ENCODE measurements at regions not wholly inside any gene's neighbourhood (a gene's known extent, or its start where the extent isn't known, plus 50 kb on each side); places are given as distances from the start of the nearest gene placed in this dataset.

DNA sequence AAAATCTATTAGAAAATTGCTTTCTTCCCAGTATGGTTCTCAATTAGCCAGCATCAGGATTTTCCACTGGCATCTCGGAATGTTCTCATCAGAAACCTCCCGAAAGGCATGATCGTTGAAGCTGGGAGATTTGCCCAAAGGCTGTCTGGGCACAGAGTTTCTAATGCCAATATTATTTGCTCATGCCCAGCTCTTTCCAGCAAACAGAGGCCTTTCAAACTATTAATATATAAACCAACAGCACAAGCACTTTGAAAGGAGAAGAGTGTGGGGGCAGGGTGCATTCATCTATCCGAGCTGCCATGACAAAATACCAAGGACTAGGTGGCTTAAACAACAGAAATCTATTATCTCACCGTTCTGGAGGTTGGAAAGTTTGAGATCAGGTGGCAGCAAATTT, 88.3 kb upstream of the MSX1 start:
- Histone ChIP-seq H3K23ac (ENCODE audit: low read length) (no peak overlapping the region), H3K27ac (ENCODE audit: low read depth, low read length) (no peak overlapping the region), H3K56ac (ENCODE audit: low read length) (no peak overlapping the region), H3K4me1 (ENCODE audit: control insufficient read depth, low read depth, low read length) (peaks cover 2% of the 10 kb centered on the region), H3K4ac (ENCODE audit: low read depth, low read length) (no peak overlapping the region), H4K8ac (ENCODE audit: low read depth, low read length) (no peak overlapping the region), H3K9ac (ENCODE audit: low read length) (no peak overlapping the region), H2AK5ac (ENCODE audit: low read length) (no peak overlapping the region), H3K27me3 (ENCODE audit: insufficient read depth, low read length, poor library complexity) (no peaks in the 10 kb centered on the region), H3K79me2 (ENCODE audit: control insufficient read depth, insufficient read depth, low read length) (no peaks in the 10 kb centered on the region), H2BK5ac (ENCODE audit: low read length) (no peak overlapping the region), H3K36me3 (ENCODE audit: control insufficient read depth, insufficient read depth, low read length) (no peaks in the 10 kb centered on the region), H3K79me1 (ENCODE audit: low read length) (no peaks in the 10 kb centered on the region), H2BK15ac (replicated peaks; ENCODE audit: low read depth) (no peak overlapping the region), H3K4me3 (ENCODE audit: low read length) (no peak overlapping the region), H3K18ac (ENCODE audit: low read length) (no peak overlapping the region), H4K5ac (ENCODE audit: low read length) (no peak overlapping the region), H3K4me2 (ENCODE audit: low read length) (no peak overlapping the region), H2BK120ac (ENCODE audit: low read depth, low read length) (no peak overlapping the region)
- no CpG with 5 or more reads among the region's 5 CpGs for WGBS (ENCODE audit: extremely low coverage, insufficient coverage, low lambda C conversion rate)
- no peak for DNase-seq

DNA sequence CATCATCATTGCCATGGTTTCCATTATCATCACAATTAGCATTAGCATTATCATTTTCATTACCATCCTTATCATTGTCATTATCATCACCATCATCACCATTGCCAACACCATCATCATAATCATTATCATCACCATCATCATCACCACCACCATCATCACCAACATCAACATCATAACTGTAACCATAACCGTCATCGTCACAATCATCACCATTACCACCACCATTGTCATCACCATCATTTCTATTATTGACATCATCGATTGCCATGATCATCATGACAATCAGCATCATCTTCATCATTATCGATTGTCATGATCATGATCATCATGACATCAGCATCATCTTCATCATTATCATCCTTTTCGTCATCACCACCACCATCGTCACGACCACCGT, 88.9 kb upstream of the MSX1 start:
- no peak overlapping the region for H3K23ac ChIP-seq (ENCODE audit: low read length)
- no peaks in the 10 kb centered on the region for H3K79me1 ChIP-seq (ENCODE audit: low read length)
- no peak overlapping the region for H2AK5ac ChIP-seq (ENCODE audit: low read length)
- no peak overlapping the region for H2BK120ac ChIP-seq (ENCODE audit: low read depth, low read length)
- no peak overlapping the region for H3K4me2 ChIP-seq (ENCODE audit: low read length)
- H4K5ac ChIP-seq (ENCODE audit: low read length): no peak overlapping the region
- no peak overlapping the region for H3K27ac ChIP-seq (ENCODE audit: low read depth, low read length)
- WGBS (ENCODE audit: extremely low coverage, insufficient coverage, low lambda C conversion rate): 100% methylated on average over 6 of the region's 8 CpGs
- no peak for DNase-seq
- H3K56ac ChIP-seq (ENCODE audit: low read length): no peak overlapping the region
- H2BK15ac ChIP-seq (replicated peaks; ENCODE audit: low read depth): no peak overlapping the region
- H3K4me1 ChIP-seq (ENCODE audit: control insufficient read depth, low read depth, low read length): peaks cover 6% of the 10 kb centered on the region
- H3K18ac ChIP-seq (ENCODE audit: low read length): no peak overlapping the region
- no peak overlapping the region for H4K8ac ChIP-seq (ENCODE audit: low read depth, low read length)
- no peaks in the 10 kb centered on the region for H3K36me3 ChIP-seq (ENCODE audit: control insufficient read depth, insufficient read depth, low read length)
- H2BK5ac ChIP-seq (ENCODE audit: low read length): no peak overlapping the region
- no peak overlapping the region for H3K4me3 ChIP-seq (ENCODE audit: low read length)
- H3K9ac ChIP-seq (ENCODE audit: low read length): no peak overlapping the region
- no peak overlapping the region for H3K4ac ChIP-seq (ENCODE audit: low read depth, low read length)
- H3K27me3 ChIP-seq (ENCODE audit: insufficient read depth, low read length, poor library complexity): no peaks in the 10 kb centered on the region
- H3K79me2 ChIP-seq (ENCODE audit: control insufficient read depth, insufficient read depth, low read length): no peaks in the 10 kb centered on the region

DNA sequence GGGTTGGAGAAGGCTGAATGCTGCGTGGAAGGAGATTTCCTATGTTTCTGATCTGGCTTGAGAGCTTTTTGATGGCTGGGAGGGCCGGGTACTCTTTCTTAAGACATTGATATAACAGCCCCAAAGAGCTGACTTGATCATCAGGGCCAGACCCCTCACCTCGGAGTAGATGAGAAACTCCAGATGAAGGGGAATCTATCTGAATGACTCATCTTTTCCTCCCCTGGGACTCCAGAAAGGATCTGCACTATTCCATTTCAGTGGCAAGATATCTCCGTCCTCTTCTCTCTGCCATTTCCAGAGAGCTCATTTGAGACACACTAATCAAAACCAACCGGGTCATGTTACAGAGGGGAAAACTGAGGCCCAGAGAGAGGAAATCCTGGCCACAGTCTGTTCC, 92.9 kb upstream of the MSX1 start:
- H3K23ac ChIP-seq (ENCODE audit: low read length): no peak overlapping the region

DNA sequence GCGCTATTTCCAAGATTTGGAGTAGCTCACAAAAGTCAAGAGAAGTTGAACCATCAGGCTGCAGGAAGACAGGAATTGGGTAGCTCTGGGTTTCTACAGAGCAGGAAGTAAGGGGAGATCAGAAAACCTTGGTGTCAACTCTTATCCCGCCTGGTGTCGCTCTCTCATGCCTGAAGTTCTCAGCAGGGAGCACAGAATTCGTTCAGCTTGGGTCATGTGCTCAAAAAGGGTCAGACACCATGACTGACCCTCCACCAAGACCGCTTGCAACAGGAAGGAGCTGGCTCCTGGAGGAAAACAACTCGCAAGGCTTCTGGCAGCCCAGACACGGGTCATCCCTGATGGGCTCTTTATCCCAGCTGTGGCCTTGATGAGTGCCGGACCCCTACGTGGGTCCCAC, 93.7 kb upstream of the MSX1 start:
- no peaks in the 10 kb centered on the region for H3K27me3 ChIP-seq (ENCODE audit: insufficient read depth, low read length, poor library complexity)
- WGBS (ENCODE audit: extremely low coverage, insufficient coverage, low lambda C conversion rate): no CpG with 5 or more reads among the region's 9 CpGs
- peaks cover 29% of the 10 kb centered on the region for H3K4me1 ChIP-seq (ENCODE audit: control insufficient read depth, low read depth, low read length)
- no peaks in the 10 kb centered on the region for H3K79me2 ChIP-seq (ENCODE audit: control insufficient read depth, insufficient read depth, low read length)
- H3K4me3 ChIP-seq (ENCODE audit: low read length): no peak overlapping the region
- H3K36me3 ChIP-seq (ENCODE audit: control insufficient read depth, insufficient read depth, low read length): no peaks in the 10 kb centered on the region
- no peak overlapping the region for H4K8ac ChIP-seq (ENCODE audit: low read depth, low read length)
- H3K23ac ChIP-seq (ENCODE audit: low read length): no peak overlapping the region
- H3K18ac ChIP-seq (ENCODE audit: low read length): no peak overlapping the region
- no peak overlapping the region for H2AK5ac ChIP-seq (ENCODE audit: low read length)
- no peak overlapping the region for H2BK5ac ChIP-seq (ENCODE audit: low read length)
- no peak overlapping the region for H2BK120ac ChIP-seq (ENCODE audit: low read depth, low read length)
- H3K9ac ChIP-seq (ENCODE audit: low read length): no peak overlapping the region
- peak overlapping the region; percentile 3 for H3K56ac ChIP-seq (ENCODE audit: low read length)
- no peaks in the 10 kb centered on the region for H3K79me1 ChIP-seq (ENCODE audit: low read length)
- no peak overlapping the region for H3K27ac ChIP-seq (ENCODE audit: low read depth, low read length)
- DNase-seq: peak; percentile 61
- no peak overlapping the region for H4K5ac ChIP-seq (ENCODE audit: low read length)
- H3K4me2 ChIP-seq (ENCODE audit: low read length): no peak overlapping the region
- no peak overlapping the region for H3K4ac ChIP-seq (ENCODE audit: low read depth, low read length)
- no peak overlapping the region for H2BK15ac ChIP-seq (replicated peaks; ENCODE audit: low read depth)

More for the DNA sequence above, 92.9 kb upstream of the MSX1 start:
- Histone ChIP-seq H3K27ac (ENCODE audit: low read depth, low read length) (no peak overlapping the region), H3K4ac (ENCODE audit: low read depth, low read length) (no peak overlapping the region), H2AK5ac (ENCODE audit: low read length) (no peak overlapping the region), H2BK15ac (replicated peaks; ENCODE audit: low read depth) (no peak overlapping the region), H4K5ac (ENCODE audit: low read length) (no peak overlapping the region), H3K4me1 (ENCODE audit: control insufficient read depth, low read depth, low read length) (peaks cover 27% of the 10 kb centered on the region), H3K4me2 (ENCODE audit: low read length) (no peak overlapping the region), H3K9ac (ENCODE audit: low read length) (no peak overlapping the region), H3K36me3 (ENCODE audit: control insufficient read depth, insufficient read depth, low read length) (no peaks in the 10 kb centered on the region), H3K79me1 (ENCODE audit: low read length) (no peaks in the 10 kb centered on the region), H3K18ac (ENCODE audit: low read length) (no peak overlapping the region), H3K4me3 (ENCODE audit: low read length) (no peak overlapping the region), H4K8ac (ENCODE audit: low read depth, low read length) (no peak overlapping the region), H3K27me3 (ENCODE audit: insufficient read depth, low read length, poor library complexity) (no peaks in the 10 kb centered on the region), H2BK5ac (ENCODE audit: low read length) (no peak overlapping the region), H2BK120ac (ENCODE audit: low read depth, low read length) (no peak overlapping the region), H3K79me2 (ENCODE audit: control insufficient read depth, insufficient read depth, low read length) (no peaks in the 10 kb centered on the region), H3K56ac (ENCODE audit: low read length) (peak overlapping the region; percentile 25)
- peak; percentile 59 for DNase-seq
- WGBS (ENCODE audit: extremely low coverage, insufficient coverage, low lambda C conversion rate): no CpG with 5 or more reads among the region's 5 CpGs

DNA sequence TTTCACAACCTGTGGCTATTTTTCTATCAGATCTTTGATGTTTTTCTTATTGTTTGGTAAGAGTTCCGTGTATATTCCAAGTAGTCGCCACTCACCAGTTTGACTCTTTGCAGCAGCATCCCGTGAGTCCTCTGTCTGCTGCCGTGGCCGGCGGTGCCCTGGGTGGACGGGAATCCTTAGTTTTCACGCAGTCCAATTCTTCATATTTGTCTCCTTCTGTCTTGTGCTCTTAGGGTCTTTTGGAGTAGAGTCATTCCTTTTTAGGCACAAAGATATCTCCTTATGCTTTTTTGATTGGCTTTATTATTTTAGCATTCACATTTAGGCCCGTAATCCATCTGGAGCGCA, 94.9 kb upstream of the MSX1 start:
- DNase-seq: no peak
- Histone ChIP-seq H2BK120ac (ENCODE audit: low read depth, low read length) (no peak overlapping the region), H3K4me2 (ENCODE audit: low read length) (no peak overlapping the region), H3K4ac (ENCODE audit: low read depth, low read length) (no peak overlapping the region), H3K9ac (ENCODE audit: low read length) (no peak overlapping the region), H3K4me1 (ENCODE audit: control insufficient read depth, low read depth, low read length) (peaks cover 29% of the 10 kb centered on the region), H2AK5ac (ENCODE audit: low read length) (peak overlapping the region; percentile 61), H4K8ac (ENCODE audit: low read depth, low read length) (no peak overlapping the region), H2BK15ac (replicated peaks; ENCODE audit: low read depth) (no peak overlapping the region), H2BK5ac (ENCODE audit: low read length) (no peak overlapping the region), H3K27me3 (ENCODE audit: insufficient read depth, low read length, poor library complexity) (no peaks in the 10 kb centered on the region), H3K4me3 (ENCODE audit: low read length) (no peak overlapping the region), H3K79me1 (ENCODE audit: low read length) (no peaks in the 10 kb centered on the region), H3K36me3 (ENCODE audit: control insufficient read depth, insufficient read depth, low read length) (no peaks in the 10 kb centered on the region), H3K27ac (ENCODE audit: low read depth, low read length) (no peak overlapping the region), H3K23ac (ENCODE audit: low read length) (peak overlapping the region; percentile 31), H3K18ac (ENCODE audit: low read length) (no peak overlapping the region), H3K79me2 (ENCODE audit: control insufficient read depth, insufficient read depth, low read length) (no peaks in the 10 kb centered on the region), H3K56ac (ENCODE audit: low read length) (no peak overlapping the region), H4K5ac (ENCODE audit: low read length) (no peak overlapping the region)
- no CpG with 5 or more reads among the region's 10 CpGs for WGBS (ENCODE audit: extremely low coverage, insufficient coverage, low lambda C conversion rate)

DNA sequence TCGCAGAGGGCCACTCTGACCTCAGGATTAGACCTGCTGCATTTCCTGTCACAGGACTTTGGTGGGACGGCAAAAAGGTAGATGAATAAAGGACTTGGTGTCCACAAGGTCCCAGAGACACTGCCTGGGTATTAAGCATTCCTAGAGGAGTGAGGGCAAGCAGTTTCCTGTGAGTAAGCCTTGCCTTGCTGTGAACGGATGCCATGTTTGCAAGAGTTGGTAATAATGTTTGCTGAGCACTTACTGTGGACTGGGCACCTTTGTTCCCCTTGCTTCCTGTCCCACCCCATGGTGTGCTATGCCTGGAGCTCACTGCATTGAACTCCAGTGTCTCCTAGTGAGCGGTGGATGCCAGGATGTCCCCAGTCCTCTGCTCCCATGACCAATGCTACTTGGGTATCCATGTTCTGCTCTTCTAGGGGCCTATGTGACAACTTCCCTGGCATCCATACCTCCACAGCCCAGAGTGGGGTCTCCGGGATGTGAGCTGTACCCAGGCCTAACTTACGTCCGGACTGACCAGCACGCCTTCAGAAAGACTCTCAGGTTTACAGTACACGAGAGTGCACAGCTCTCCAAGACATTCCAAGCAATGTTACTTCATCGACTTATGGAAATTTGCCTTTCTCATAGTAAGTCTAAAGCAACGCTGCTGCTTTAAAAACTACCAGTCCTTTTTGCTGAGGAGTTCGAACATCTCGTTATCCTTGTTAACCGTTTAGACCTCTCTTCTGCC, 95.5 kb upstream of the MSX1 start:
- WGBS (ENCODE audit: extremely low coverage, insufficient coverage, low lambda C conversion rate): no CpG with 5 or more reads among the region's 14 CpGs
- no peak overlapping the region for H3K4ac ChIP-seq (ENCODE audit: low read depth, low read length)
- no peak overlapping the region for H3K4me3 ChIP-seq (ENCODE audit: low read length)
- H3K23ac ChIP-seq (ENCODE audit: low read length): no peak overlapping the region
- H2BK120ac ChIP-seq (ENCODE audit: low read depth, low read length): no peak overlapping the region
- peak overlapping the region; percentile 15 for H3K18ac ChIP-seq (ENCODE audit: low read length)
- no peak overlapping the region for H2BK15ac ChIP-seq (replicated peaks; ENCODE audit: low read depth)
- H3K27me3 ChIP-seq (ENCODE audit: insufficient read depth, low read length, poor library complexity): no peaks in the 10 kb centered on the region
- peak overlapping the region; percentile 82 for H3K56ac ChIP-seq (ENCODE audit: low read length)
- H3K4me1 ChIP-seq (ENCODE audit: control insufficient read depth, low read depth, low read length): peaks cover 29% of the 10 kb centered on the region
- H3K27ac ChIP-seq (ENCODE audit: low read depth, low read length): no peak overlapping the region
- no peak for DNase-seq
- H4K5ac ChIP-seq (ENCODE audit: low read length): peak overlapping the region; percentile 72
- no peaks in the 10 kb centered on the region for H3K79me2 ChIP-seq (ENCODE audit: control insufficient read depth, insufficient read depth, low read length)
- no peaks in the 10 kb centered on the region for H3K79me1 ChIP-seq (ENCODE audit: low read length)
- H2AK5ac ChIP-seq (ENCODE audit: low read length): peak overlapping the region; percentile 86
- no peaks in the 10 kb centered on the region for H3K36me3 ChIP-seq (ENCODE audit: control insufficient read depth, insufficient read depth, low read length)
- H3K4me2 ChIP-seq (ENCODE audit: low read length): no peak overlapping the region
- H3K9ac ChIP-seq (ENCODE audit: low read length): peak overlapping the region; percentile 20
- no peak overlapping the region for H4K8ac ChIP-seq (ENCODE audit: low read depth, low read length)
- peak overlapping the region; percentile 93 for H2BK5ac ChIP-seq (ENCODE audit: low read length)

Measured in mesendoderm (in vitro differentiated cells).